ENCODE measurements at regions not wholly inside any gene's neighbourhood (a gene's known extent, or its start where the extent isn't known, plus 50 kb on each side); places are given as distances from the start of the nearest gene placed in this dataset.

- TF ChIP-seq ESRRG (CRISPR knock-in tag; IDR thresholded peaks at IDR 0.05), result no peak
- no peak for TF ChIP-seq ARNTL (CRISPR knock-in tag; IDR thresholded peaks at IDR 0.05; ENCODE audit: borderline replicate concordance, low read depth)
- no peak for TF ChIP-seq ZFP30 (CRISPR knock-in tag; IDR thresholded peaks at IDR 0.05)
- TF ChIP-seq, protein P1, sequence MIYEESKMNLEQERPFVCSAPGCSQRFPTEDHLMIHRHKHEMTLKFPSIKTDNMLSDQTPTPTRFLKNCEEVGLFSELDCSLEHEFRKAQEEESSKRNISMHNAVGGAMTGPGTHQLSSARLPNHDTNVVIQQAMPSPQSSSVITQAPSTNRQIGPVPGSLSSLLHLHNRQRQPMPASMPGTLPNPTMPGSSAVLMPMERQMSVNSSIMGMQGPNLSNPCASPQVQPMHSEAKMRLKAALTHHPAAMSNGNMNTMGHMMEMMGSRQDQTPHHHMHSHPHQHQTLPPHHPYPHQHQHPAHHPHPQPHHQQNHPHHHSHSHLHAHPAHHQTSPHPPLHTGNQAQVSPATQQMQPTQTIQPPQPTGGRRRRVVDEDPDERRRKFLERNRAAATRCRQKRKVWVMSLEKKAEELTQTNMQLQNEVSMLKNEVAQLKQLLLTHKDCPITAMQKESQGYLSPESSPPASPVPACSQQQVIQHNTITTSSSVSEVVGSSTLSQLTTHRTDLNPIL (CRISPR knock-in tag; IDR thresholded peaks at IDR 0.05; ENCODE audit: low read depth), result no peak
- no peak for TF ChIP-seq PATZ1 (CRISPR knock-in tag; IDR thresholded peaks at IDR 0.05; ENCODE audit: borderline replicate concordance)
- no peak for TF ChIP-seq SNAI2 (CRISPR knock-in tag; IDR thresholded peaks at IDR 0.05)
- no peak for TF ChIP-seq ZC3H10 (CRISPR knock-in tag; IDR thresholded peaks at IDR 0.05)
These were observed 190.7 kb downstream of the CDH26 start for GRCh38 chr20:60148885-60149284.
